ENCODE measurements at regions not wholly inside any gene's neighbourhood (a gene's known extent, or its start where the extent isn't known, plus 50 kb on each side); places are given as distances from the start of the nearest gene placed in this dataset.

- peak; percentile 73 for DNase-seq
- Histone ChIP-seq H3K36me3 (ENCODE audit: low read depth) (no peaks in the 10 kb centered on the region), H3K9ac (no peak overlapping the region), H3K27ac (peak overlapping the region; percentile 54), H2AFZ (no peak overlapping the region), H3K4me1 (ENCODE audit: insufficient read depth) (peaks cover 24% of the 10 kb centered on the region), H3K9me3 (ENCODE audit: low read depth) (no peaks in the 10 kb centered on the region), H4K20me1 (ENCODE audit: insufficient read depth) (no peaks in the 10 kb centered on the region), H3K4me3 (peak overlapping the region; percentile 19), H3K79me2 (ENCODE audit: insufficient read depth) (no peaks in the 10 kb centered on the region), H3K9me2 (ENCODE audit: insufficient read depth) (no peaks in the 10 kb centered on the region), H3F3A (ENCODE audit: insufficient read depth) (peaks cover 22% of the 10 kb centered on the region), H3K4me2 (ENCODE audit: unreplicated experiment) (peak overlapping the region; percentile 68), H3K27me3 (replicated peaks; ENCODE audit: insufficient read depth) (no peaks in the 10 kb centered on the region)
- no peak for TF ChIP-seq EZH2 (IDR thresholded peaks at IDR 0.05; ENCODE audit: insufficient read depth, poor library complexity, severe bottlenecking)
- no peak for TF ChIP-seq EZH2phosphoT487 (IDR thresholded peaks at IDR 0.05; ENCODE audit: insufficient read depth, low read depth)
- in situ Hi-C loops (cut with MboI) = no loop called here
Measured at GRCh38 chr2:63755965-63756364, 85.7 kb upstream of the UGP2 start.

- H3K27ac ChIP-seq = peak overlapping the region; percentile 46
- no peaks in the 10 kb centered on the region for H3K9me3 ChIP-seq (ENCODE audit: low read depth)
- in situ Hi-C loops (cut with MboI) = no loop called here
- TF ChIP-seq EZH2phosphoT487 (IDR thresholded peaks at IDR 0.05; ENCODE audit: insufficient read depth, low read depth) (0 out of 2 replicates have a peak, but pooled peaks have one; percentile 41), EZH2 (IDR thresholded peaks at IDR 0.05; ENCODE audit: insufficient read depth, poor library complexity, severe bottlenecking) (no peak)
- H3K9me2 ChIP-seq (ENCODE audit: insufficient read depth) = no peaks in the 10 kb centered on the region
- H3F3A ChIP-seq (ENCODE audit: insufficient read depth) = peaks cover 17% of the 10 kb centered on the region
- H3K27me3 ChIP-seq (replicated peaks; ENCODE audit: insufficient read depth) = no peaks in the 10 kb centered on the region
- H3K79me2 ChIP-seq (ENCODE audit: insufficient read depth) = no peaks in the 10 kb centered on the region
- no peaks in the 10 kb centered on the region for H4K20me1 ChIP-seq (ENCODE audit: insufficient read depth)
- H3K4me1 ChIP-seq (ENCODE audit: insufficient read depth) = peaks cover 25% of the 10 kb centered on the region
- peak overlapping the region; percentile 43 for H3K4me3 ChIP-seq
- peak overlapping the region; percentile 71 for H3K4me2 ChIP-seq (ENCODE audit: unreplicated experiment)
- peak overlapping the region; percentile 19; the same call in 1 of the 2 replicates for H3K9ac ChIP-seq
- peak; percentile 67 for DNase-seq
- no peak overlapping the region for H2AFZ ChIP-seq
- H3K36me3 ChIP-seq (ENCODE audit: low read depth) = 0 out of 2 replicates have a peak, but pooled peaks cover 4% of the 10 kb centered on the region
- WGBS, 2 experiments (ENCODE audit: low coverage in 1 of 2, low lambda C conversion rate in 2 of 2, missing lambda C conversion rate in 2 of 2) = 10 to 11% methylated on average over 4 of the region's 4 CpGs
Measured at GRCh38 chr2:63763391-63763941, 78.2 kb upstream of the UGP2 start.

GRCh38 chr2:63764630-63765029 is 77.1 kb upstream of the UGP2 start:
- DNase-seq = peak; percentile 53
- H3K9ac ChIP-seq = no peak overlapping the region
- no peaks in the 10 kb centered on the region for H4K20me1 ChIP-seq (ENCODE audit: insufficient read depth)
- H3K4me2 ChIP-seq (ENCODE audit: unreplicated experiment) = peak overlapping the region; percentile 71
- 5 to 19% methylated on average over 2 of the region's 2 CpGs for WGBS, 2 experiments (ENCODE audit: low coverage in 1 of 2, low lambda C conversion rate in 2 of 2, missing lambda C conversion rate in 2 of 2)
- TF ChIP-seq EZH2 (IDR thresholded peaks at IDR 0.05; ENCODE audit: insufficient read depth, poor library complexity, severe bottlenecking) = no peak
- TF ChIP-seq EZH2phosphoT487 (IDR thresholded peaks at IDR 0.05; ENCODE audit: insufficient read depth, low read depth) = no peak
- H2AFZ ChIP-seq = peak overlapping the region; percentile 11; the same call in 1 of the 2 replicates
- no peaks in the 10 kb centered on the region for H3K79me2 ChIP-seq (ENCODE audit: insufficient read depth)
- no peaks in the 10 kb centered on the region for H3K27me3 ChIP-seq (replicated peaks; ENCODE audit: insufficient read depth)
- H3K27ac ChIP-seq = no peak overlapping the region
- H3K4me1 ChIP-seq (ENCODE audit: insufficient read depth) = peaks cover 25% of the 10 kb centered on the region
- H3F3A ChIP-seq (ENCODE audit: insufficient read depth) = peaks cover 17% of the 10 kb centered on the region
- in situ Hi-C loops (cut with MboI) = no loop called here
- H3K9me2 ChIP-seq (ENCODE audit: insufficient read depth) = no peaks in the 10 kb centered on the region
- 0 out of 2 replicates have a peak, but pooled peaks cover 4% of the 10 kb centered on the region for H3K36me3 ChIP-seq (ENCODE audit: low read depth)
- H3K9me3 ChIP-seq (ENCODE audit: low read depth) = no peaks in the 10 kb centered on the region
- no peak overlapping the region for H3K4me3 ChIP-seq

- Histone ChIP-seq H2AFZ (peak overlapping the region; percentile 11; the same call in 1 of the 2 replicates), H3K4me1 (ENCODE audit: insufficient read depth) (peaks cover 25% of the 10 kb centered on the region), H3K79me2 (ENCODE audit: insufficient read depth) (no peaks in the 10 kb centered on the region), H3F3A (ENCODE audit: insufficient read depth) (peaks cover 17% of the 10 kb centered on the region), H3K27me3 (replicated peaks; ENCODE audit: insufficient read depth) (no peaks in the 10 kb centered on the region), H3K9ac (no peak overlapping the region), H3K27ac (no peak overlapping the region), H3K9me3 (ENCODE audit: low read depth) (no peaks in the 10 kb centered on the region), H3K4me2 (ENCODE audit: unreplicated experiment) (peak overlapping the region; percentile 71), H3K9me2 (ENCODE audit: insufficient read depth) (no peaks in the 10 kb centered on the region), H4K20me1 (ENCODE audit: insufficient read depth) (no peaks in the 10 kb centered on the region), H3K4me3 (no peak overlapping the region), H3K36me3 (ENCODE audit: low read depth) (0 out of 2 replicates have a peak, but pooled peaks cover 4% of the 10 kb centered on the region)
- no peak for DNase-seq
- WGBS, 2 experiments (ENCODE audit: low coverage in 1 of 2, low lambda C conversion rate in 2 of 2, missing lambda C conversion rate in 2 of 2) = 8 to 18% methylated on average over 2 of the region's 2 CpGs
- no peak for TF ChIP-seq EZH2phosphoT487 (IDR thresholded peaks at IDR 0.05; ENCODE audit: insufficient read depth, low read depth)
- TF ChIP-seq EZH2 (IDR thresholded peaks at IDR 0.05; ENCODE audit: insufficient read depth, poor library complexity, severe bottlenecking) = no peak
- in situ Hi-C loops (cut with MboI) = no loop called here
Measured at GRCh38 chr2:63765117-63765516, 76.6 kb upstream of the UGP2 start.

All from GM23248 (cell line).